ENCODE measurements at regions not wholly inside any gene's neighbourhood (a gene's known extent, or its start where the extent isn't known, plus 50 kb on each side); places are given as distances from the start of the nearest gene placed in this dataset.

DNA sequence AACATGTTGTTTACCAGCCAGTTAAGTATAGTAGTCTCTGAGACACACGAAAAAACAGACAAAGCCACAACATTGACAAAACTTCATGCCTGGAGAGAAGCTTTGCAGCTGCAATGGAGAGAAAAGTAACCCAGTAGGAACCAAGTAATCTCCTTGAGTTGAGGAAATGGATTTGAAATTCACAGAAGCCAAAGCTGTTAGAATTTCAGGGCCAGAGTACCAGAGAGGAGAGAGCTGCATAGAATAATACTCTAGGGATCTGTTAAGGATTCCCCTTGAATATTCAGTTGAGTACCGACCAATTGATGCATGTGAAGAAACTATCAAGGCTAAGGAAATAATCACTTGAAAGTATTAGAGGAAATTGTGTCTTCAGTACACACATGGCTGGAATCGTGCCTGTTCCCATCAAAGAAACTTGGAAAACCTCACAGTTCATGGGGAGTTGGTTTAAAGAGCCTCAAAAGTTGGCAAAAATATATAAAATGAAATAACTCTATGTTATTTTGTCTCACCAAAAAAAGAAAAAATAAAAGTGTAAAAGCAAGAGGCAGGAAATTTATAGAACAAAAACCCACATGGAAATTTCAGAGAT is 324.0 kb upstream of the NEGR1 start:
- DNase-seq, result no peak

DNA sequence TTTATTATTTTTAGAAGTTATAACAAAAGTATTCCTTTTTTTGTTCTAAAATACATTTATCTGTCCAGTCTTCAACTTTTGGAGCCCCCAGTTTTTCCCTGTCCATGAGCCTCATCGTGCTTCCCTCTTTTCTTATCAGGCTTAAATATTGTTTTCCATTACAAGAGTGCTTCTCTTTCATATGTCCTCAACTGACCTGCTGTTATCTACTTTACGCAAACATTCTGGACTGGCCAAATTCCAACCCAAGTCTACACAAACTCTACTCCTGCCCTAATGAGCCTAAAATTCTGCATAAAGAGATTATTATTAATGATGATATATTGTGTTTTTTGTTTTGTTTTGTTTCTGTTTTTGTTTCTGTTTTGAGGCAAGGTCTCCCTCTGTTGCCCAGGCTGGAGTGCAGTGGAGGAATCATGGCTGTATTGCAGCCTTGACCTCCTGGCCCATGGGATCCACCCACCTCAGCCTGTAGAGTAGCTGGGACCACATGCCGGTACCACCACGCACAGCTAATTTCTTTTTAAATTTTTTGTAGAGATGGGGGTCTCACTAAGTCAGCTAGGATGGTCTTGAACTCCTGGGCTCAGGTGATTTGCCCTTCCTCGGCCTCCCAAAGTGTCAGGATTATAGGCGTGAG is 318.8 kb upstream of the NEGR1 start:
- no peak for DNase-seq

- DNase-seq, result no peak
Measured at GRCh38 chr1:72586023-72586685, 303.8 kb upstream of the NEGR1 start.

- DNase-seq, result no peak
Measured at GRCh38 chr1:72579629-72580028, 297.3 kb upstream of the NEGR1 start.

- DNase-seq, result no peak
Measured at GRCh38 chr1:72570815-72571214, 288.5 kb upstream of the NEGR1 start.

DNA sequence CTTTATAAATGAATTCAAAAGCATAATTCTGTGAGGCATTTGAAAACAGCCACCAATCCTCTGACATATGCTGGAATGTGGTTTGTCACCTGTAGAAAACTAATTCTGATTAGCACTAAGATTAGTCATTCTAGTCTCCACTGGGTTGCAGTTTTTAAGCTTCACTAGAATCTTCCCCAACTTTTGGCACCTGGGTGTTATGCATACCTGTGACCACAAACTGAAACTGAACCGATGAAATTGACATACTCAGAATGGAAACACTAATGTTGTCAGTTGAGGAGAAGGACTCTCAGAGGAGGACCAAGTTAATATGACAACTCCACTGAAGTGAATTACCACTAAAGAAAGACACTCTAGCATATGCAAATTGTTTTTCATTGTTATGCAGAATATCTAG is 285.8 kb upstream of the NEGR1 start:
- no peak for DNase-seq

- DNase-seq, result no peak
Measured at GRCh38 chr1:72567521-72567920, 285.2 kb upstream of the NEGR1 start.

DNA sequence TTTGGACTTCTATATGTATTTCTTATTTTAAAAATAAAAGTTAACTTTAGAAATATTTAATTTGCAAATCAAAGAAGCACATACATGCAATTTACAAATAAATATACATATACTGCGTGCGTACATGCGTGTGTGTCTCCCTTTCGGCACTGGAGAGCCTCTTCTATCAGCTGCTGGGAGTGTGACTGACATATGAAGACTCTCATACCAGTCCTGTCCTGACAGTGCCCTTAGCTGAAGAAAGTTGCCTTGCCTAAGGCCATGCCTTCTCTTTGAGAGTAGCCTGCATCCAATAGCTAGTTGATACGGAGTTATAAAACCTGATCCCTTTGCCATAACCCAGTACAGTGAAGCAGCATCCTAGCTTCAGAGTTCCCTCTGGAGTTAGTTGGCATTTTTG is 282.4 kb upstream of the NEGR1 start:
- DNase-seq, result no peak

DNA sequence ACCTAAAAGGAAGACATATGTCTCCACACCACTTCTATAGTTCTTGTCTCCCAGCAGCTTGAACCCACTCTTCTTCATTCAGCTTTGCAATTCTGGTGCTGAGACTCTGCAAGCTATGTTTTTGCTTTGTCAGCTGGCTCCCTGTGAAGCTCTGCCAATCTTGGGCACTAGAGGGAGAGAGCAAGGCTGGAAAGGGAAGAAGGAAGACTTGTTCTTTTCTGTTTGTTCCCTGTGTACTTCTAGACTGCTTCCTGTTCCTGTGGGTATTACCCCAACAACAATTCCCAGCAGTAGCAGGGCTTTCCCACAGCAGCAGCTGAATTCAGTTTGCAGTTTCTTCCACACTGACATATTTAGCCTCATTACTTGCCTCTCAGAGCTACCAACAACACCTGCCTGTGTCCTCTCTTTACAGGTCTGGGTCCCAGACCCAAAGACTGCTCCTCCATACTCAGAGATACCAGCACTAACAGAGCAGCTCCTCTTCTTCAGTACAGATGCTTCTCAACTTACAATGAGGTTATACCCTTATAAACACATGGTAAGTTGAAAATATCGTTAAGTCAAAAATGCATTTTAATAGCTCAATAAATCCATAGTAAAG is 275.2 kb upstream of the NEGR1 start:
- DNase-seq, result no peak

GRCh38 chr1:72547412-72547811 is 265.1 kb upstream of the NEGR1 start:
- no peak for DNase-seq

GRCh38 chr1:72540674-72541073 is 258.3 kb upstream of the NEGR1 start:
- no peak for DNase-seq

- DNase-seq, result no peak
Measured at GRCh38 chr1:72535470-72535869, 253.1 kb upstream of the NEGR1 start.

DNA sequence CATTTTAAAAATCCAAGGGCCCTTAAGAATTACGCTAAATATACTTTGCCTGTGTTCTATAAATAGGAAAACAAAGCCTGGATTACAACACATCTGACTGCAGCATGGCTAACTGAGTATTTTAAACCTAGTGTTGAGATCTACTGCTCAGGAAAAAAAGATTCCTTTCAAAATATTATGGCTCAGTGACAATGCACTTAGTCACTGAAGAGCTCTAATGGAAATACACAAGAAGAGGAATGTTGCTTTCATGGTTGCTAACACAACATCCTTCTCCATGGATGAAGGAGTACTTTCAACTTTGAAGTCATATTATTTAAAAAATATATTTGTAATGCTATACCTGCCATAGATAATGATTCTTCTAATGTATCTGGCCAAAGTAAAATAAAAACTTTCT is 248.3 kb upstream of the NEGR1 start:
- DNase-seq, result no peak

- no peak for DNase-seq
Measured at GRCh38 chr1:72526926-72527325, 244.6 kb upstream of the NEGR1 start.

- DNase-seq, result no peak
Measured at GRCh38 chr1:72524021-72524420, 241.7 kb upstream of the NEGR1 start.

GRCh38 chr1:72521659-72522058 is 239.3 kb upstream of the NEGR1 start:
- DNase-seq, result no peak

DNA sequence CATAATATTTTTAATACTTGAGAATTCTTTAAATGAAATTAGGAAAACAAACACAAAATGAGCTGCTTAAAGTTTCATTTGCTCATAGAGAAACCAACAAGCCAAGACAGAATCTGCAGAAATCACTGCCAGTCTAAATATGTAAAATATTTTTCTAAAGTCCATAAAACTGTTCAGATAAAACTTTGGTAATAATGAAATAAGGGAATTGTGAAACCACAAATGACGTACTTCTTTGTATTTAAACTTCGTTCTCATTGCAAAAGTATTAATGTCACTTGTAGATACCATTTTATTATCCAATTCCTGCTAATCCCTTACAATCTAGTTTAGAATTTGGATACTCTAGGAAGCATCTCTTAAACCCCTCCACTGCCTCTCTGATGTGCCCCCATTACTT is 234.5 kb upstream of the NEGR1 start:
- DNase-seq, result no peak

DNA sequence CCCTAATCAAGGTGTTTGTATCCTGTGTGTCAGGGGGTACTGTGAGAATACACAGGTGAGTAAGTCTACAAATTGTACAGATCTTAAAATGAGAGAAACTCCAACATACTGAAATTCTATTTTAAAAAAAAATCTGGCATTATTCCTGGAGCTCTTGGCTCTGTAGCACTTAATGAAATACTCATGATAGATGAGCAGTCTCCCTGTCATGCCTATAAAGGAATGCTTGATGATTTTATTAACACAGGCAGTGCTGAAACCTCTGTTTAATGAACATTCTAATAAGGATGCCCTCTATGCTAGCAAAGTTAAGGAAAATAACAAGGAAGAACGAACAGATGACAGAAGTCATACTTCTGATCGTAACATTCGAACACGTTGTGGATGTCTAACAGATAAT is 233.9 kb upstream of the NEGR1 start:
- no peak for DNase-seq

DNA sequence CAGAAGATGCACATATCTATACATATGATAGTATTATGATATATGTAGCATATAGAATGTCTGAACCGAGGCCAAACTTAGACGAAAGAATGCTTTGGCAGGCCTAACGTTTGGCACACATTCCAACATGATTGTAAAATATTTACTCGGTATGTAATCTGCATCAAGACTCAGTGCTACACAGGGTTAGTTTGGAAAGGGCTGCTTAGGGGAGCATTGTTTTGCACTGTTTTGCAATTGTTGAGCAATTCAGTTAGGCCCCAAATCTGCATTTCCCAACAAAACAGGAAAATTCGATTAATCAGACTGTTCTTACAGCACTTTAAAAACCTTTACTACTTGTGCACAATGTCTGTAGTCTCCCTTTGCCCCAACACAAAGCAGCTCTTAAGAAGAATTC is 216.0 kb upstream of the NEGR1 start:
- DNase-seq, result no peak

DNA sequence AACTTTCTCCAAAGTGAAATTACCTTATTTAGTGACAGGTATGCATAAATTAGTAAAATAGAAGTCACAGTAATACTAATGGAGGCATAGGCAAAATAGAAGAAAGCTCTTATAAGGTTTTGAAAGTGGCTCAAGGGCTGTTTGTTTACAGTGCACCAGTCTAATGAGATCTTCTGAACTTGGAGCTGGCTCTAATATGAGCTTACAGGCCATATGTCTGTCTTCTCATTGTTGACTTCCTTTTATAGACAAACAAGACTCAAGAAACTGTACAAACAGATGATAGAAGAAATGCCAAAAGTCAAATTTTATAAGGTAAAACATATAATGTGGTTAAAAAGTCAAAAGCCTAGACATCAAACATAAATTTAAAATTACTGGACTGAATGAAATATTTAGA is 207.5 kb upstream of the NEGR1 start:
- no peak for DNase-seq

DNA sequence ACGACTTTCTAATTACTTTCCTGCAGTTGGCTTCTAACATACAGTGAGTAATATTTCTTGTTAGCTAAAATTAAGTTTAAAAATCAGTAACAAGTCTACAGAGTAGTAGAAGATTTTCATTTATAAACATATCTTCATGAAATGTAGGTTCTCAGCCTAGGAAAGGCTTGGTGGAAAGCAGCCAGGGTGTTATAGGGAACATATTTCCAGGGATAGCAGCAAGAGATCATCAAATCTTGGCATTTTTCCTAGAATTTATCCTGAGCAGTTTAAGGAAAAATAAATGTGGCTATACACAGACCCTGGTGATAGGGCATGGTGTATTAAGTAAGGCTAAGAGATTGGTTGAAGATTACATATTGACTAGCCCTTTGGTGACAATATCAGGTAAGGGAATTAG is 203.5 kb upstream of the NEGR1 start:
- peak; percentile 11 for DNase-seq

GRCh38 chr1:72483846-72484357 is 201.6 kb upstream of the NEGR1 start:
- no peak for DNase-seq

- DNase-seq, result no peak
Measured at GRCh38 chr1:72482736-72483413, 200.5 kb upstream of the NEGR1 start.
